ENCODE measurements at regions not wholly inside any gene's neighbourhood (a gene's known extent, or its start where the extent isn't known, plus 50 kb on each side); places are given as distances from the start of the nearest gene placed in this dataset.

GRCh38 chr20:43863821-43864544 lies 50.7 kb upstream of the TOX2 start:
- H3K4me3 ChIP-seq (ENCODE audit: low read depth, poor library complexity, severe bottlenecking), result no peak overlapping the region
- WGBS, 2 donors, result 54 to 58% methylated on average over 10 of the region's 10 CpGs
- TF ChIP-seq CTCF (IDR thresholded peaks at IDR 0.05) (no peak), POLR2A (IDR thresholded peaks at IDR 0.05) (no peak)
- DNase-seq (ENCODE audit: low spot score in 2 of 2), result no peak
- intact Hi-C loops (cut with DNase I; ENCODE audit: low total_unique reads), result no loop called here

- peak in 1 of 2 donors; percentile 54 for DNase-seq (ENCODE audit: low spot score in 2 of 2)
- 80 to 86% methylated on average over 12 of the region's 12 CpGs for WGBS, 2 donors
- H3K4me3 ChIP-seq (ENCODE audit: low read depth, poor library complexity, severe bottlenecking), result no peak overlapping the region
- intact Hi-C loops (cut with DNase I; ENCODE audit: low total_unique reads), result no loop called here
- TF ChIP-seq POLR2A (IDR thresholded peaks at IDR 0.05) (no peak), CTCF (IDR thresholded peaks at IDR 0.05) (no peak)
Measured at GRCh38 chr20:43863330-43863729, 51.3 kb upstream of the TOX2 start.

- no peak overlapping the region for H3K4me3 ChIP-seq (ENCODE audit: low read depth, poor library complexity, severe bottlenecking)
- 42 to 60% methylated on average over 4 of the region's 4 CpGs for WGBS, 2 donors
- no peak for DNase-seq (ENCODE audit: low spot score in 2 of 2)
- intact Hi-C loops (cut with DNase I; ENCODE audit: low total_unique reads), result no loop called here
- TF ChIP-seq CTCF (IDR thresholded peaks at IDR 0.05), result no peak
- no peak for TF ChIP-seq POLR2A (IDR thresholded peaks at IDR 0.05)
Measured at GRCh38 chr20:43862438-43862837, 52.2 kb upstream of the TOX2 start.

GRCh38 chr20:43859994-43860393 lies 54.7 kb upstream of the TOX2 start:
- TF ChIP-seq POLR2A (IDR thresholded peaks at IDR 0.05), result no peak
- no peak for TF ChIP-seq CTCF (IDR thresholded peaks at IDR 0.05)
- no peak for DNase-seq (ENCODE audit: low spot score in 2 of 2)
- no peak overlapping the region for H3K4me3 ChIP-seq (ENCODE audit: low read depth, poor library complexity, severe bottlenecking)
- 89 to 93% methylated on average over 1 of the region's 1 CpG for WGBS, 2 donors
- intact Hi-C loops (cut with DNase I; ENCODE audit: low total_unique reads), result no loop called here

GRCh38 chr20:43857932-43858331 lies 56.7 kb upstream of the TOX2 start:
- WGBS, 2 donors, result 93 to 96% methylated on average over 1 of the region's 1 CpG
- TF ChIP-seq POLR2A (IDR thresholded peaks at IDR 0.05) (no peak), CTCF (IDR thresholded peaks at IDR 0.05) (no peak)
- no peak for DNase-seq (ENCODE audit: low spot score in 2 of 2)
- intact Hi-C loops (cut with DNase I; ENCODE audit: low total_unique reads), result no loop called here
- H3K4me3 ChIP-seq (ENCODE audit: low read depth, poor library complexity, severe bottlenecking), result no peak overlapping the region

- TF ChIP-seq POLR2A (IDR thresholded peaks at IDR 0.05) (no peak), CTCF (IDR thresholded peaks at IDR 0.05) (no peak)
- no peak overlapping the region for H3K4me3 ChIP-seq (ENCODE audit: low read depth, poor library complexity, severe bottlenecking)
- no peak for DNase-seq (ENCODE audit: low spot score in 2 of 2)
- intact Hi-C loops (cut with DNase I; ENCODE audit: low total_unique reads), result no loop called here
Measured at GRCh38 chr20:43857127-43857526, 57.5 kb upstream of the TOX2 start.
